HepG2 (cell line): ENCODE measurements at regions not wholly inside any gene's neighbourhood (a gene's known extent, or its start where the extent isn't known, plus 50 kb on each side); places are given as distances from the start of the nearest gene placed in this dataset.
A peak's percentile ranks its signal among the peaks of the same experiment; 100 is the strongest.

Experiments used
- ARID5B ChIP-seq: IDR thresholded peaks from 2 replicates; pipeline ENCODE4 v1.4.0; 2020; ENCODE audit warnings: mild to moderate bottlenecking, missing genetic modification reagents
- ELF3 ChIP-seq: IDR thresholded peaks from 2 replicates; pipeline ENCODE4 v1.6.1; 2016; ENCODE audit warnings: missing genetic modification reagents, missing compliant biosample characterization
- FOXA3 ChIP-seq: IDR thresholded peaks from 2 replicates; pipeline ENCODE4 v1.6.1; 2016; ENCODE audit warnings: missing genetic modification reagents, missing compliant biosample characterization
- FOXP4 ChIP-seq: sonication (generic); formaldehyde crosslinking; IDR thresholded peaks from 2 replicates; pipeline ENCODE4 v1.4.0; 2020; ENCODE audit warnings: missing genetic modification reagents
- GATAD2A ChIP-seq: IDR thresholded peaks from 2 replicates; pipeline ENCODE4 v1.6.1; 2016
- HNF4A ChIP-seq: sonication (generic); formaldehyde crosslinking; IDR thresholded peaks from 2 replicates; pipeline ENCODE4 v1.4.0; 2020; ENCODE audit warnings: missing genetic modification reagents
- HNF4G ChIP-seq, 2 experiments: sonication (generic) in 1 of 2; formaldehyde crosslinking in 1 of 2; IDR thresholded peaks; 2 replicates each; pipeline versions ENCODE4 v1.4.0 to v1.6.1; 2011 to 2020; ENCODE audit warnings: borderline replicate concordance in 2 of 2, low read depth in 2 of 2, mild to moderate bottlenecking in 2 of 2, low read length in 1 of 2, missing genetic modification reagents in 1 of 2, moderate library complexity in 1 of 2
- KDM2A ChIP-seq: sonication (generic); formaldehyde crosslinking; IDR thresholded peaks from 2 replicates; pipeline ENCODE4 v1.4.0; 2020; ENCODE audit warnings: low read depth, missing genetic modification reagents, borderline replicate concordance
- NCOR1 ChIP-seq: fragments of 200-600 bp; sonication (generic); IDR thresholded peaks from 2 replicates; pipeline ENCODE4 v1.7.0; 2017; ENCODE audit warnings: antibody characterized with exemption, low read length, borderline replicate concordance
- NFYC ChIP-seq: IDR thresholded peaks from 2 replicates; pipeline ENCODE4 v1.6.1; 2016; ENCODE audit warnings: missing genetic modification reagents, missing compliant biosample characterization
- SNAI1 ChIP-seq: sonication (generic); formaldehyde crosslinking; IDR thresholded peaks from 2 replicates; pipeline ENCODE4 v1.5.0; 2020; ENCODE audit warnings: mild to moderate bottlenecking, missing genetic modification reagents, borderline replicate concordance
- SOX13 ChIP-seq, 3 experiments: fragments of 450-650 bp in 1 of 3; sonication (generic) in 1 of 3; formaldehyde crosslinking in 1 of 3; IDR thresholded peaks in 2 of 3; conservative IDR thresholded peaks in 1 of 3; 2 replicates each; pipeline versions ENCODE4 v1.5.0 to v1.6.1; 2016 to 2020; ENCODE audit warnings: antibody characterized with exemption in 1 of 3, mild to moderate bottlenecking in 1 of 3, missing compliant biosample characterization in 1 of 3, missing genetic modification reagents in 1 of 3, moderate library complexity in 1 of 3
- SOX5 ChIP-seq: IDR thresholded peaks from 2 replicates; pipeline ENCODE4 v1.6.1; 2016; ENCODE audit warnings: borderline replicate concordance
- TEAD3 ChIP-seq: optimal IDR thresholded peaks from 2 replicates; pipeline ENCODE3; 2016; ENCODE audit warnings: borderline replicate concordance
- TRAFD1 ChIP-seq: sonication (generic); formaldehyde crosslinking; IDR thresholded peaks from 2 replicates; pipeline ENCODE4 v1.5.1; 2020; ENCODE audit warnings: missing genetic modification reagents, mild to moderate bottlenecking, borderline replicate concordance
- ZFX ChIP-seq: sonication (generic); formaldehyde crosslinking; IDR thresholded peaks from 2 replicates; pipeline ENCODE4 v1.4.0; 2020; ENCODE audit warnings: mild to moderate bottlenecking, low read depth, missing genetic modification reagents, moderate library complexity
- ZNF501 ChIP-seq: sonication (generic); formaldehyde crosslinking; IDR thresholded peaks from 2 replicates; pipeline ENCODE4 v1.5.1; 2020; ENCODE audit warnings: mild to moderate bottlenecking, moderate library complexity, missing genetic modification reagents
- ZNF543 ChIP-seq: sonication (generic); formaldehyde crosslinking; IDR thresholded peaks from 2 replicates; pipeline ENCODE4 v1.4.0; 2020; ENCODE audit warnings: mild to moderate bottlenecking, missing genetic modification reagents
- ZNF629 ChIP-seq: sonication (generic); formaldehyde crosslinking; conservative IDR thresholded peaks from 2 replicates; pipeline ENCODE4 v1.5.0; 2020; ENCODE audit warnings: missing genetic modification reagents
- ZNF644 ChIP-seq: IDR thresholded peaks from 2 replicates; pipeline ENCODE4 v1.6.1; 2016; ENCODE audit warnings: low read depth
- ZNF761 ChIP-seq: sonication (generic); formaldehyde crosslinking; conservative IDR thresholded peaks from 2 replicates; pipeline ENCODE4 v1.4.0; 2020; ENCODE audit warnings: mild to moderate bottlenecking, missing genetic modification reagents
- ZSCAN20 ChIP-seq: sonication (generic); formaldehyde crosslinking; IDR thresholded peaks from 2 replicates; pipeline ENCODE4 v1.4.0; 2020; ENCODE audit warnings: missing genetic modification reagents, mild to moderate bottlenecking, borderline replicate concordance
- ZZZ3 ChIP-seq: sonication (generic); formaldehyde crosslinking; IDR thresholded peaks from 2 replicates; pipeline ENCODE4 v1.4.0; 2020; ENCODE audit warnings: missing genetic modification reagents, mild to moderate bottlenecking, borderline replicate concordance

GRCh38 chr2:43160778-43161177 lies 65.6 kb downstream of the ZFP36L2 start (continued):
- TF ChIP-seq HNF4G (IDR thresholded peaks at IDR 0.05; ENCODE audit: borderline replicate concordance, low read depth, low read length) = peak; percentile 52
- TF ChIP-seq HNF4G (CRISPR knock-in tag; IDR thresholded peaks at IDR 0.05; ENCODE audit: borderline replicate concordance, low read depth) = no peak
- TF ChIP-seq ZNF501 = 0 out of 2 replicates have a peak, but pooled peaks have one; percentile 22
- peak; percentile 41 for TF ChIP-seq GATAD2A (CRISPR knock-in tag)
- TF ChIP-seq FOXA3 (CRISPR knock-in tag) = 0 out of 2 replicates have a peak, but pooled peaks have one; percentile 14
- TF ChIP-seq ZFX (CRISPR knock-in tag) = peak; percentile 41
- peak; percentile 85 for TF ChIP-seq HNF4A (CRISPR knock-in tag)
- no peak for TF ChIP-seq ZSCAN20 (CRISPR knock-in tag)
- TF ChIP-seq SNAI1 (CRISPR knock-in tag) = no peak
- 0 out of 2 replicates have a peak, but pooled peaks have one; percentile 26 for TF ChIP-seq ZNF629 (CRISPR knock-in tag)
- TF ChIP-seq ZZZ3 (CRISPR knock-in tag) = no peak
- peak; percentile 17; the same call in 1 of the 2 replicates for TF ChIP-seq SOX5
- TF ChIP-seq ARID5B (CRISPR knock-in tag) = 0 out of 2 replicates have a peak, but pooled peaks have one; percentile 9
- TF ChIP-seq KDM2A (CRISPR knock-in tag) = 0 out of 2 replicates have a peak, but pooled peaks have one; percentile 16
- TF ChIP-seq ELF3 (CRISPR knock-in tag) = peak; percentile 36; the same call in 1 of the 2 replicates
- peak; percentile 57; the same call in 1 of the 2 replicates for TF ChIP-seq NCOR1
- TF ChIP-seq ZNF761 (CRISPR knock-in tag) = peak; percentile 35; the same call in 1 of the 2 replicates
- 0 out of 2 replicates have a peak, but pooled peaks have one; percentile 16 for TF ChIP-seq FOXP4 (CRISPR knock-in tag)
- peak; percentile 15 for TF ChIP-seq TEAD3 (CRISPR knock-in tag)
- no peak for TF ChIP-seq NFYC (CRISPR knock-in tag)
- TF ChIP-seq TRAFD1 = 0 out of 2 replicates have a peak, but pooled peaks have one; percentile 1
- 0 out of 2 replicates have a peak, but pooled peaks have one; percentile 31 for TF ChIP-seq ZNF543
- peak; percentile 45; the same call in 1 of the 2 replicates for TF ChIP-seq ZNF644 (CRISPR knock-in tag)
- no peak for TF ChIP-seq SOX13 (IDR thresholded peaks at IDR 0.05)
- TF ChIP-seq SOX13 (CRISPR knock-in tag; conservative IDR thresholded peaks at IDR 0.05 in 1 of 2, IDR thresholded peaks at IDR 0.05 in 1 of 2) = peak in 1 of 2 experiments; percentile 12; a peak in 1 of 4 replicates
